HG03469 (cell line): ENCODE measurements at regions not wholly inside any gene's neighbourhood (a gene's known extent, or its start where the extent isn't known, plus 50 kb on each side); places are given as distances from the start of the nearest gene placed in this dataset.

ENCODE experiments used
- ATAC-seq: cut with Tn5 transposase; IDR thresholded peaks from one replicate; pipeline ENCODE4 v1.9.1; 2021; ENCODE audit warnings: mild to moderate bottlenecking, moderate library complexity, moderate number of reproducible peaks; ENCODE audit not compliant: unreplicated experiment

- no peak for ATAC-seq
Observed at GRCh38 chr4:168028970-168029597, 63.3 kb upstream of the ANXA10 start.

DNA sequence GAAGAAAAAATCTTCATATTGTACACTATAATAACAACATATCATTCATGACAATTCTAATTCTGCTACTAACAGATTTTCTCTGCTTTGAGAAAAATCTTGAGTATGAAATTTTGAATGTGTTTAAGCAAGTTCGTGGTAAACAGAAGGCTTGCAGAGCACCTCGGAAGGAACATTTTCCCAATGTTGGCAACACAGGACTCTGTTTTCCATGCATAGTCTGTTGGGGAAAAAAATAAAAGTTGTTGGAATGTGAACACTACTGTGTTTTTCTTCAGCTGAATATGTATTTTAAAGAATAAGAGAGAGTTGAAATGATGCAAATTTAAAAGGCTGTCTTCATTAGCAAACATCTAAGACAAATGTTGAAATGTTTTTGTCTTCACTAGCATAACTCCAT, 54.7 kb upstream of the ANXA10 start:
- no peak for ATAC-seq

DNA sequence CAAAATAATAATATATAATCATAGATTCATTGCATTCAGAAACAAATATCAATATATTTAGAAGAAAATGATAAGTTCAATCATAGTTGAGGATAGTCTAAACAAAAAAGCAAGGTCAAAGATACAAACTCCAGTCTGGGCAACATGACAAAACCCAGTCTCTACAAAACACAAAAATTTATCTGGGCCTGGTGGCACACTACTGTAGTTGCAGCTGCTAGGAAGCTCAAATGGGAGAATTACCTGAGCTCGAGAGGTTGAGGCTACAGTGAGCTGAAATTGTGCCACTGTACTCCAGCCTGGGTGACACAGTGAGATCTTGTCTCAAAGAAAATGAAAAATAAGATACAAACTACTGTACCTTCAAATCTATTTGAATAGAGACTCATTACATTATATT, 52.7 kb upstream of the ANXA10 start:
- no peak for ATAC-seq
